Neural crest cell (in vitro differentiated cells): ENCODE measurements at regions not wholly inside any gene's neighbourhood (a gene's known extent, or its start where the extent isn't known, plus 50 kb on each side); places are given as distances from the start of the nearest gene placed in this dataset.

Experiments used
- DNase-seq: peaks from one replicate; pipeline ENCODE4 v3.0.0; 2021; ENCODE audit warnings: low read depth, mixed read lengths, low spot score
- H3K27ac Mint-ChIP-seq: one replicate; pipeline ENCODE4 v1.8.0; 2021; ENCODE audit warnings: mild to moderate bottlenecking, mixed read lengths; ENCODE audit not compliant: unreplicated experiment
- H3K27me3 Mint-ChIP-seq: 2 replicates; pipeline ENCODE4 v1.8.0; 2021; ENCODE audit warnings: low read depth, mild to moderate bottlenecking, mixed read lengths
- H3K36me3 Mint-ChIP-seq: 2 replicates; pipeline ENCODE4 v1.8.0; 2021; ENCODE audit warnings: low read depth, mild to moderate bottlenecking, mixed read lengths
- H3K4me1 Mint-ChIP-seq: 2 replicates; pipeline ENCODE4 v1.8.0; 2021; ENCODE audit warnings: mixed read lengths
- H3K4me3 Mint-ChIP-seq: one replicate; pipeline ENCODE4 v1.8.0; 2021; ENCODE audit warnings: mild to moderate bottlenecking, mixed read lengths
- H3K9me3 Mint-ChIP-seq: 2 replicates; pipeline ENCODE4 v1.8.0; 2021; ENCODE audit warnings: mixed read lengths
- CTCF ChIP-seq: fragments of 200-600 bp; sonication (generic); conservative IDR thresholded peaks from 2 replicates; pipeline ENCODE4 v1.5.0; 2021; ENCODE audit warnings: antibody characterized with exemption, mild to moderate bottlenecking

- no peak overlapping the region for H3K27ac Mint-ChIP-seq
- no peak for TF ChIP-seq CTCF
- H3K27me3 Mint-ChIP-seq = no peaks in the 10 kb centered on the region
- no peak for DNase-seq
- no peak overlapping the region for H3K4me3 Mint-ChIP-seq
- no peaks in the 10 kb centered on the region for H3K4me1 Mint-ChIP-seq
- no peaks in the 10 kb centered on the region for H3K36me3 Mint-ChIP-seq
- H3K9me3 Mint-ChIP-seq = no peaks in the 10 kb centered on the region
Measured at GRCh38 chr17:53996131-53996530, 173.4 kb downstream of the KIF2B start.

DNA sequence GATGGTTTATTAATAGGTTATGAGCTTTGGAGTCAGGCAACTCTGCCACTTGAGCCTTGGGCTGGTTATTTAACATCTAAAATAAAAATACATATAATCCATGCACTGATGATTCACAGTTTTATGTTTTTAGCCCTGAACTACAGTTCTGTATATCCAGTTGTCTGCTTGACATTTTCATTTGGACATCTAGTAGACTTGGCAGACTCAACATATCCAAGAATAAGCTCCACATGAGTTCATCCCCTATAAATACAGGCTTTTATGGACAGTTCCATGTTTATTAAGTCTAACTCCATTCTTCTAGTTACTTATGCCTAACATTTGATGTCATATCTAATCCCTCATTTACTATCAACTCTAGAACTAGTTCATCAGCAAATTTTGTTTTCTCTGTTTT is 174.2 kb downstream of the KIF2B start:
- Mint-ChIP-seq H3K9me3 (peaks cover 3% of the 10 kb centered on the region), H3K36me3 (no peaks in the 10 kb centered on the region), H3K27ac (no peak overlapping the region), H3K27me3 (no peaks in the 10 kb centered on the region), H3K4me1 (no peaks in the 10 kb centered on the region), H3K4me3 (no peak overlapping the region)
- DNase-seq = no peak
- no peak for TF ChIP-seq CTCF

GRCh38 chr17:54007855-54008254 is 185.1 kb downstream of the KIF2B start:
- Mint-ChIP-seq H3K9me3 (peaks cover 10% of the 10 kb centered on the region), H3K36me3 (no peaks in the 10 kb centered on the region), H3K4me3 (no peak overlapping the region), H3K4me1 (no peaks in the 10 kb centered on the region), H3K27me3 (no peaks in the 10 kb centered on the region), H3K27ac (no peak overlapping the region)
- no peak for TF ChIP-seq CTCF
- DNase-seq = no peak

- H3K27ac Mint-ChIP-seq = no peak overlapping the region
- H3K27me3 Mint-ChIP-seq = no peaks in the 10 kb centered on the region
- DNase-seq = no peak
- peaks cover 10% of the 10 kb centered on the region for H3K9me3 Mint-ChIP-seq
- H3K4me3 Mint-ChIP-seq = no peak overlapping the region
- TF ChIP-seq CTCF = no peak
- no peaks in the 10 kb centered on the region for H3K36me3 Mint-ChIP-seq
- no peaks in the 10 kb centered on the region for H3K4me1 Mint-ChIP-seq
Measured at GRCh38 chr17:54009502-54009901, 186.8 kb downstream of the KIF2B start.

GRCh38 chr17:54013072-54013471 is 190.3 kb downstream of the KIF2B start:
- Mint-ChIP-seq H3K27ac (no peak overlapping the region), H3K9me3 (peaks cover 9% of the 10 kb centered on the region), H3K36me3 (no peaks in the 10 kb centered on the region), H3K4me3 (no peak overlapping the region), H3K4me1 (no peaks in the 10 kb centered on the region), H3K27me3 (no peaks in the 10 kb centered on the region)
- no peak for DNase-seq
- TF ChIP-seq CTCF = no peak

DNA sequence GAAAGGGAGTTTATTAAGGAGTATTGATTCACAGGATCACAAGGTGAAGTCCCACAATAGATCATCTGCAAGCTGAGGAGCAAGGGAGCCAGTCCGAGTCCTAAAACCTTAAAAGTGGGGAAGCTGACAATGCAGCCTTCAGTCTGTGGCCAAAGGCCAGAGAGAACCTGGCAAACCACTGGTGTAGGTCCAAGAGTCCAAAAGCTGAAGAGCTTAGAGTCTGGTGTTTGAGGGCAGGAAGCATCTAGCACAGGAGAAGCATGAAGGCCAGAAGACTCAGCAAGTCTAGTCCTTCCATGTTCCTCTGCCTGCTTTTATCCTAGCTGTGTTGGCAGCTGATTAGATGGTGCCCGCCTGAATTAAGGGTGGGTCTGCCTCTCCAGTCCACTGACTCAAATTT is 193.0 kb downstream of the KIF2B start:
- Mint-ChIP-seq H3K36me3 (no peaks in the 10 kb centered on the region), H3K4me1 (no peaks in the 10 kb centered on the region), H3K9me3 (peaks cover 16% of the 10 kb centered on the region), H3K27ac (no peak overlapping the region), H3K4me3 (no peak overlapping the region), H3K27me3 (no peaks in the 10 kb centered on the region)
- no peak for DNase-seq
- no peak for TF ChIP-seq CTCF
